H9 (cell line): ENCODE measurements at regions not wholly inside any gene's neighbourhood (a gene's known extent, or its start where the extent isn't known, plus 50 kb on each side); places are given as distances from the start of the nearest gene placed in this dataset.

Experiments
- DNase-seq: peaks from one replicate; pipeline ENCODE4 v3.0.0-alpha.2; 2017
- H2AFZ ChIP-seq: one replicate; pipeline ENCODE4 v1.6.1; 2013; ENCODE audit warnings: mild to moderate bottlenecking, low read length, control low read depth, moderate library complexity
- H2AK5ac ChIP-seq: 2 replicates; pipeline ENCODE4 v1.6.1; 2013; ENCODE audit warnings: low read length, control low read depth, mixed read lengths; ENCODE audit not compliant: insufficient read length
- H2BK120ac ChIP-seq: one replicate; pipeline ENCODE4 v1.6.1; 2013; ENCODE audit warnings: low read depth, mild to moderate bottlenecking, low read length, control low read depth, inconsistent platforms; ENCODE audit not compliant: poor library complexity, severe bottlenecking
- H2BK12ac ChIP-seq: 2 replicates; pipeline ENCODE4 v1.6.1; 2013; ENCODE audit warnings: low read length, control low read depth, mixed read lengths, low read depth; ENCODE audit not compliant: insufficient read length
- H2BK15ac ChIP-seq: 2 replicates; pipeline ENCODE4 v1.6.1; 2013; ENCODE audit warnings: low read depth, low read length, control low read depth
- H2BK20ac ChIP-seq: one replicate; pipeline ENCODE4 v1.6.1; 2013; ENCODE audit warnings: low read depth, mild to moderate bottlenecking, low read length, control low read depth, inconsistent platforms; ENCODE audit not compliant: poor library complexity, severe bottlenecking
- H2BK5ac ChIP-seq: 2 replicates; pipeline ENCODE4 v1.6.1; 2013; ENCODE audit warnings: low read length, control low read depth, mixed read lengths; ENCODE audit not compliant: insufficient read length
- H3K14ac ChIP-seq: 2 replicates; pipeline ENCODE4 v1.6.1; 2013; ENCODE audit warnings: low read length, control low read depth; ENCODE audit not compliant: insufficient read depth
- H3K18ac ChIP-seq: 2 replicates; pipeline ENCODE4 v1.6.1; 2013; ENCODE audit warnings: low read depth, mild to moderate bottlenecking, mixed read lengths, low read length, control low read depth; ENCODE audit not compliant: insufficient read length
- H3K23ac ChIP-seq: 2 replicates; pipeline ENCODE4 v1.6.1; 2013; ENCODE audit warnings: low read length, control low read depth, mixed read lengths, low read depth; ENCODE audit not compliant: insufficient read length
- H3K23me2 ChIP-seq: 2 replicates; pipeline ENCODE4 v1.6.1; 2013; ENCODE audit warnings: low read depth, mild to moderate bottlenecking, mixed read lengths, low read length, control low read depth; ENCODE audit not compliant: insufficient read length, poor library complexity, severe bottlenecking
- H3K27ac ChIP-seq: 2 replicates; pipeline ENCODE4 v1.5.1; 2013; ENCODE audit warnings: low read length, control low read depth, mixed read lengths, low read depth; ENCODE audit not compliant: insufficient read length
- H3K27me3 ChIP-seq: 2 replicates; pipeline ENCODE4 v1.6.1; 2013; ENCODE audit warnings: low read length, control low read depth, inconsistent platforms; ENCODE audit not compliant: insufficient read depth
- H3K4ac ChIP-seq: 2 replicates; pipeline ENCODE4 v1.6.1; 2013; ENCODE audit warnings: low read depth, mild to moderate bottlenecking, control low read depth, inconsistent platforms, low read length, moderate library complexity
- H3K4me1 ChIP-seq: 2 replicates; pipeline ENCODE4 v1.6.1; 2013; ENCODE audit warnings: low read length, control low read depth, inconsistent platforms; ENCODE audit not compliant: insufficient read depth
- H3K4me2 ChIP-seq: 2 replicates; pipeline ENCODE4 v1.6.1; 2013; ENCODE audit warnings: low read length, control low read depth, mixed read lengths; ENCODE audit not compliant: insufficient read length, insufficient read depth
- H3K56ac ChIP-seq: 2 replicates; pipeline ENCODE4 v1.6.1; 2013; ENCODE audit warnings: low read depth, mild to moderate bottlenecking, mixed read lengths, low read length, control low read depth; ENCODE audit not compliant: insufficient read length
- H3K79me1 ChIP-seq: 2 replicates; pipeline ENCODE4 v1.6.1; 2013; ENCODE audit warnings: low read depth, mild to moderate bottlenecking, moderate library complexity, low read length, control low read depth, inconsistent platforms; ENCODE audit not compliant: insufficient read depth, poor library complexity, severe bottlenecking
- H3K79me2 ChIP-seq: 2 replicates; pipeline ENCODE4 v1.6.1; 2013; ENCODE audit warnings: low read length, control low read depth, inconsistent platforms; ENCODE audit not compliant: insufficient read depth
- H3K9ac ChIP-seq: 2 replicates; pipeline ENCODE4 v1.6.1; 2013; ENCODE audit warnings: low read length, control low read depth, mixed read lengths; ENCODE audit not compliant: insufficient read length; ENCODE audit errors: extremely low read depth
- H3K9me3 ChIP-seq: one replicate; pipeline ENCODE4 v1.6.1; 2013; ENCODE audit warnings: low read depth, low read length, inconsistent platforms; ENCODE audit not compliant: control insufficient read depth
- H3T11ph ChIP-seq: one replicate; pipeline ENCODE4 v1.6.1; 2013; ENCODE audit warnings: mild to moderate bottlenecking, low read length, control low read depth, inconsistent platforms
- H4K20me1 ChIP-seq: one replicate; pipeline ENCODE4 v1.6.1; 2013; ENCODE audit not compliant: control insufficient read depth, insufficient read length, insufficient read depth
- H4K5ac ChIP-seq: 2 replicates; pipeline ENCODE4 v1.6.1; 2013; ENCODE audit warnings: low read depth, mild to moderate bottlenecking, mixed read lengths, low read length, control low read depth; ENCODE audit not compliant: insufficient read length
- H4K8ac ChIP-seq: replicated peaks from 2 replicates; pipeline ENCODE4 v1.6.1; 2013; ENCODE audit warnings: low read length, control low read depth, mixed read lengths, low read depth; ENCODE audit not compliant: insufficient read length
- H4K91ac ChIP-seq: 2 replicates; pipeline ENCODE4 v1.6.1; 2013; ENCODE audit warnings: low read depth, mild to moderate bottlenecking, moderate library complexity, mixed read lengths, low read length, control low read depth; ENCODE audit not compliant: insufficient read length
- H3K27ac Mint-ChIP-seq, 3 experiments: 2 replicates in 2 of 3; 3 replicates in 1 of 3; pipeline ENCODE4 v1.8.0; 2020 to 2021; ENCODE audit warnings: mixed read lengths in 3 of 3, mild to moderate bottlenecking in 1 of 3, moderate library complexity in 1 of 3
- H3K27me3 Mint-ChIP-seq: 2 replicates; pipeline ENCODE4 v1.8.0; 2021; ENCODE audit warnings: low read depth, mild to moderate bottlenecking, moderate library complexity, mixed read lengths
- H3K36me3 Mint-ChIP-seq, 3 experiments: 2 replicates in 2 of 3; 3 replicates in 1 of 3; pipeline ENCODE4 v1.8.0; 2020 to 2021; ENCODE audit warnings: low read depth in 3 of 3, mixed read lengths in 3 of 3; ENCODE audit not compliant: insufficient read depth in 1 of 3
- H3K4me1 Mint-ChIP-seq, 2 experiments: 2 replicates each; pipeline ENCODE4 v1.8.0; 2020; ENCODE audit warnings: mixed read lengths in 2 of 2
- H3K4me3 Mint-ChIP-seq, 2 experiments: 2 replicates in 1 of 2; 3 replicates in 1 of 2; pipeline ENCODE4 v1.8.0; 2020 to 2021; ENCODE audit warnings: mild to moderate bottlenecking in 2 of 2, mixed read lengths in 2 of 2, moderate library complexity in 1 of 2
- H3K9me3 Mint-ChIP-seq, 2 experiments: 2 replicates in 1 of 2; 3 replicates in 1 of 2; pipeline ENCODE4 v1.8.0; 2020; ENCODE audit warnings: mild to moderate bottlenecking in 2 of 2, mixed read lengths in 2 of 2, moderate library complexity in 1 of 2
- CTCF ChIP-seq: fragments of 200-600 bp; sonication (generic); conservative IDR thresholded peaks from 3 replicates; pipeline ENCODE4 v1.8.0; 2021; ENCODE audit warnings: antibody characterized with exemption, mild to moderate bottlenecking
- WGBS: extraction: QIAGEN DNeasy Blood & Tissue Kit; methylation state at CpG from one replicate; pipeline ENCODE4 v1.1.7; 2013; ENCODE audit warnings: missing lambda C conversion rate, low lambda C conversion rate, mixed read lengths; ENCODE audit not compliant: insufficient read length; ENCODE audit errors: extremely low coverage; 5-methylcytosine and 5-hydroxymethylcytosine counted together

- Histone ChIP-seq H3K9ac (no peak overlapping the region), H3K14ac (no peak overlapping the region), H3K27ac (no peak overlapping the region), H3K79me1 (no peaks in the 10 kb centered on the region), H3K56ac (no peak overlapping the region), H2AFZ (no peak overlapping the region), H4K8ac (no peak overlapping the region), H2BK5ac (no peak overlapping the region), H3K23ac (no peak overlapping the region), H4K5ac (no peak overlapping the region), H2BK12ac (no peak overlapping the region), H3K4ac (no peak overlapping the region), H2AK5ac (no peak overlapping the region), H3K9me3 (no peaks in the 10 kb centered on the region), H3T11ph (no peak overlapping the region), H4K20me1 (no peaks in the 10 kb centered on the region), H3K18ac (no peak overlapping the region), H3K4me1 (no peaks in the 10 kb centered on the region), H2BK15ac (no peak overlapping the region), H4K91ac (no peak overlapping the region), H3K79me2 (no peaks in the 10 kb centered on the region), H2BK120ac (no peak overlapping the region), H3K23me2 (no peaks in the 10 kb centered on the region), H3K27me3 (no peaks in the 10 kb centered on the region), H2BK20ac (no peak overlapping the region), H3K4me2 (no peak overlapping the region)
- no peak overlapping the region for H3K4me3 Mint-ChIP-seq
- H3K4me1 Mint-ChIP-seq = no peaks in the 10 kb centered on the region
- no peaks in the 10 kb centered on the region for H3K9me3 Mint-ChIP-seq
- H3K36me3 Mint-ChIP-seq = no peaks in the 10 kb centered on the region
- DNase-seq = no peak
- no peaks in the 10 kb centered on the region for H3K27me3 Mint-ChIP-seq
- no peak for TF ChIP-seq CTCF
- no CpG with 5 or more reads among the region's 1 CpG for WGBS
- no peak overlapping the region for H3K27ac Mint-ChIP-seq
Observed at GRCh38 chr3:118559286-118559685, 475.4 kb downstream of the IGSF11 start.
